Neural cell (in vitro differentiated cells): ENCODE measurements at regions not wholly inside any gene's neighbourhood (a gene's known extent, or its start where the extent isn't known, plus 50 kb on each side); places are given as distances from the start of the nearest gene placed in this dataset.

Source experiments
- H2AFZ ChIP-seq: fragments of 200-600, 300-800 bp; sonication (generic), shearing (Covaris generic); 2 replicates; pipeline ENCODE4 v1.6.0; 2014; ENCODE audit warnings: low read depth, mild to moderate bottlenecking, antibody characterized with exemption, low read length, moderate library complexity
- H3F3A ChIP-seq: fragments of 200-600 bp; shearing (Covaris generic); 2 replicates; pipeline ENCODE4 v1.6.1; 2016; ENCODE audit warnings: mild to moderate bottlenecking, moderate library complexity, mixed read lengths, antibody characterized with exemption, low read length; ENCODE audit not compliant: insufficient read depth, poor library complexity, severe bottlenecking
- H3K27ac ChIP-seq: fragments of 200-600, 300-800 bp; sonication (generic), shearing (Covaris generic); 2 replicates; pipeline ENCODE4 v1.5.1; 2014; ENCODE audit warnings: mild to moderate bottlenecking, low read length, moderate library complexity
- H3K27me3 ChIP-seq: fragments of 300-800, 200-600 bp; sonication (generic), shearing (Covaris generic); 2 replicates; pipeline ENCODE4 v1.6.0; 2014; ENCODE audit warnings: mild to moderate bottlenecking, low read depth, low read length, moderate library complexity; ENCODE audit not compliant: insufficient read depth
- H3K36me3 ChIP-seq: fragments of 300-800, 200-600 bp; sonication (generic), shearing (Covaris generic); 2 replicates; pipeline ENCODE4 v1.5.1; 2014; ENCODE audit warnings: mild to moderate bottlenecking, antibody characterized with exemption, low read length, moderate library complexity; ENCODE audit not compliant: insufficient read depth
- H3K4me2 ChIP-seq: fragments of 300-800, 200-600 bp; sonication (generic), shearing (Covaris generic); 2 replicates; pipeline ENCODE4 v1.6.0; 2014; ENCODE audit warnings: mild to moderate bottlenecking, low read length
- H3K4me3 ChIP-seq: fragments of 300-800, 200-600 bp; sonication (generic), shearing (Covaris generic); 2 replicates; pipeline ENCODE4 v1.5.1; 2014; ENCODE audit warnings: mild to moderate bottlenecking, low read length, moderate library complexity
- H3K79me2 ChIP-seq: fragments of 200-600 bp; shearing (Covaris generic); replicated peaks from 2 replicates; pipeline ENCODE4 v1.6.0; 2014; ENCODE audit warnings: mild to moderate bottlenecking, low read length, moderate library complexity; ENCODE audit not compliant: insufficient read depth
- H3K9ac ChIP-seq: fragments of 300-800, 200-600 bp; sonication (generic), shearing (Covaris generic); 2 replicates; pipeline ENCODE4 v1.6.1; 2016; ENCODE audit warnings: mild to moderate bottlenecking, low read length, mixed read lengths
- H3K9me2 ChIP-seq: fragments of 200-600 bp; shearing (Covaris generic); 2 replicates; pipeline ENCODE4 v1.6.1; 2016; ENCODE audit warnings: mild to moderate bottlenecking, low read length, mixed read lengths; ENCODE audit not compliant: insufficient read depth
- H3K9me3 ChIP-seq: fragments of 200-600, 300-800 bp; sonication (generic), shearing (Covaris generic); 2 replicates; pipeline ENCODE4 v1.6.1; 2016; ENCODE audit warnings: mild to moderate bottlenecking, mixed run types, low read length, moderate library complexity, mixed read lengths
- H4K20me1 ChIP-seq: fragments of 200-600 bp; shearing (Covaris generic); 2 replicates; pipeline ENCODE4 v1.6.1; 2016; ENCODE audit warnings: mild to moderate bottlenecking, mixed run types; ENCODE audit not compliant: insufficient read depth
- CTCF ChIP-seq: fragments of 450-650 bp; IDR thresholded peaks from 2 replicates; pipeline ENCODE4 v1.5.1; 2014; ENCODE audit warnings: antibody characterized with exemption, mild to moderate bottlenecking, moderate library complexity; ENCODE audit not compliant: poor library complexity, severe bottlenecking
- EP300 ChIP-seq: fragments of 450-650 bp; conservative IDR thresholded peaks from 2 replicates; pipeline ENCODE4 v1.6.1; 2014; ENCODE audit warnings: antibody characterized with exemption, mild to moderate bottlenecking, moderate library complexity; ENCODE audit not compliant: poor library complexity, severe bottlenecking
- EZH2 ChIP-seq: fragments of 200-600, 300-800 bp; shearing (Covaris generic), sonication (generic); IDR thresholded peaks from 2 replicates; pipeline ENCODE4 v1.6.1; 2014; ENCODE audit warnings: antibody characterized with exemption, low read length, borderline replicate concordance, mild to moderate bottlenecking; ENCODE audit not compliant: insufficient read depth, poor library complexity, severe bottlenecking
- MXI1 ChIP-seq: fragments of 450-650 bp; conservative IDR thresholded peaks from 2 replicates; pipeline ENCODE4 v1.6.1; 2014; ENCODE audit warnings: antibody characterized with exemption, mild to moderate bottlenecking; ENCODE audit not compliant: poor library complexity, severe bottlenecking
- POLR2AphosphoS5 ChIP-seq: IDR thresholded peaks from 2 replicates; pipeline ENCODE4 v1.6.1; 2012
- RAD21 ChIP-seq: fragments of 450-650 bp; conservative IDR thresholded peaks from 2 replicates; pipeline ENCODE4 v1.6.1; 2014; ENCODE audit warnings: antibody characterized with exemption, mild to moderate bottlenecking, moderate library complexity
- REST ChIP-seq: IDR thresholded peaks from 2 replicates; pipeline ENCODE4 v1.6.1; 2012; ENCODE audit warnings: borderline replicate concordance
- SMC3 ChIP-seq: fragments of 450-650 bp; conservative IDR thresholded peaks from 2 replicates; pipeline ENCODE4 v1.6.1; 2014; ENCODE audit warnings: antibody characterized with exemption, mild to moderate bottlenecking, moderate library complexity; ENCODE audit not compliant: poor library complexity
- TAF1 ChIP-seq: IDR thresholded peaks from 2 replicates; pipeline ENCODE4 v1.6.1; 2012; ENCODE audit warnings: low read depth

- H3K9me3 ChIP-seq, result no peaks in the 10 kb centered on the region
- no peaks in the 10 kb centered on the region for H3K9me2 ChIP-seq
- H3K4me3 ChIP-seq, result no peak overlapping the region
- H3K79me2 ChIP-seq, result no peaks in the 10 kb centered on the region
- H3K36me3 ChIP-seq, result no peaks in the 10 kb centered on the region
- H3F3A ChIP-seq, result no peaks in the 10 kb centered on the region
- no peak overlapping the region for H2AFZ ChIP-seq
- no peak for TF ChIP-seq REST
- TF ChIP-seq EZH2, result no peak
- no peak for TF ChIP-seq CTCF
- TF ChIP-seq MXI1, result no peak
- TF ChIP-seq TAF1, result no peak
- TF ChIP-seq RAD21, result no peak
- TF ChIP-seq EP300, result no peak
- no peak for TF ChIP-seq SMC3
- no peak for TF ChIP-seq POLR2AphosphoS5
- H3K27ac ChIP-seq, result no peak overlapping the region
- no peaks in the 10 kb centered on the region for H3K27me3 ChIP-seq
- no peak overlapping the region for H3K9ac ChIP-seq
- H3K4me2 ChIP-seq, result no peak overlapping the region
- no peaks in the 10 kb centered on the region for H4K20me1 ChIP-seq
Measured at GRCh38 chr9:73541923-73542322, 390.3 kb downstream of the ANXA1 start.

GRCh38 chr9:73543727-73544126 is 392.1 kb downstream of the ANXA1 start:
- H2AFZ ChIP-seq, result no peak overlapping the region
- no peak overlapping the region for H3K4me2 ChIP-seq
- no peak overlapping the region for H3K4me3 ChIP-seq
- no peaks in the 10 kb centered on the region for H3K36me3 ChIP-seq
- H3K79me2 ChIP-seq, result no peaks in the 10 kb centered on the region
- H3K27ac ChIP-seq, result no peak overlapping the region
- no peaks in the 10 kb centered on the region for H3K27me3 ChIP-seq
- TF ChIP-seq POLR2AphosphoS5 (no peak), CTCF (no peak), RAD21 (no peak), MXI1 (no peak), EP300 (no peak), EZH2 (no peak), SMC3 (no peak), TAF1 (no peak), REST (no peak)
- no peaks in the 10 kb centered on the region for H3F3A ChIP-seq
- no peaks in the 10 kb centered on the region for H4K20me1 ChIP-seq
- H3K9ac ChIP-seq, result no peak overlapping the region
- no peaks in the 10 kb centered on the region for H3K9me3 ChIP-seq
- H3K9me2 ChIP-seq, result no peaks in the 10 kb centered on the region
